ENCODE measurements at regions not wholly inside any gene's neighbourhood (a gene's known extent, or its start where the extent isn't known, plus 50 kb on each side); places are given as distances from the start of the nearest gene placed in this dataset.

- no peak overlapping the region for H3K27ac Mint-ChIP-seq
- peaks cover 10% of the 10 kb centered on the region for H3K4me1 Mint-ChIP-seq
- TF ChIP-seq CTCF (IDR thresholded peaks at IDR 0.05), result no peak
- peaks cover 10% of the 10 kb centered on the region for H3K27me3 Mint-ChIP-seq (ENCODE audit: low read depth, poor library complexity)
- peaks cover under 1% of the 10 kb centered on the region for H3K36me3 Mint-ChIP-seq (ENCODE audit: low read depth)
- no peak for DNase-seq
- no peak overlapping the region for H3K4me3 Mint-ChIP-seq
- H3K9me3 Mint-ChIP-seq, result peaks cover 12% of the 10 kb centered on the region
Observed at GRCh38 chr3:189513281-189514117, 117.7 kb upstream of the TP63 start.

DNA sequence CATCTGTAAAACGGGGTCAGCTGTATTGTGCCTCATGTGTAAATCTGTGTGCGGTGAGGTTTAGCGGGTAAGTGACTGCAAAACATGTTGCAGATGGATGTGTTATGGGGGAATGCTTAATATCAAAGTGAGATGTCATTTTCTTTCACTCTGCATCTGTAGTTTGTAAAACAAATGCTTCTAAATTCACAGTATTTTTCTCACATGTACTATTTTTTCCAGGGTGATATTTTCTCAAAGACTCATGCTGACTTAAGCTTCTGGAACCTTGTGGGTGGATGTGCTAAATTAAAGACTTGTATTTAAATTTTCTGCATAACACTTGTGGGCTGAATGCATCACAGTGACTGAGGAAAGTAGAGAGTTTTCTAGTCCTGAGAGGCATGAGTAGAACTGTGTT is 115.2 kb upstream of the TP63 start:
- H3K27ac Mint-ChIP-seq, result no peak overlapping the region
- no peak overlapping the region for H3K4me3 Mint-ChIP-seq
- peaks cover 26% of the 10 kb centered on the region for H3K9me3 Mint-ChIP-seq
- H3K27me3 Mint-ChIP-seq (ENCODE audit: low read depth, poor library complexity), result peaks cover 7% of the 10 kb centered on the region
- H3K36me3 Mint-ChIP-seq (ENCODE audit: low read depth), result peaks cover 12% of the 10 kb centered on the region
- no peak for DNase-seq
- no peak for TF ChIP-seq CTCF (IDR thresholded peaks at IDR 0.05)
- no peaks in the 10 kb centered on the region for H3K4me1 Mint-ChIP-seq

DNA sequence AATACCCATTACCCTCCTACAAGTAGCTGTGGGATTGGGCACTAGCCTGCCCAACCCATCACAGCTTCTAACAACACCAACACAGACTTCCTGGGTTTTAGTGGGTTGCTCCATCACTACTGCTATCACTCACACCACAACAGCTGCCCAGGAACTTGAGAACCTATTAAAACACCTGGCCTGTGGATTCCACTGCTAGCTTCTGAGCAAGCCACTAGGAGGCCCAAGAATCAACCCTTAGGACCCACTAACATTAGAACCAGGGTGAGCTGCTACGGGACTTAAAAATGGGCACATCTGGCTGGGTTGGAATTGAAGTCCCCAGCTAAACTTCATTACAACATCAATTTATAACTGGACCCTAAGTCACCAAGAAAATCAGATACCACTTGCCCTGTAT is 113.2 kb upstream of the TP63 start:
- no peaks in the 10 kb centered on the region for H3K4me1 Mint-ChIP-seq
- no peak for DNase-seq
- TF ChIP-seq CTCF (IDR thresholded peaks at IDR 0.05), result no peak
- H3K4me3 Mint-ChIP-seq, result no peak overlapping the region
- no peaks in the 10 kb centered on the region for H3K27me3 Mint-ChIP-seq (ENCODE audit: low read depth, poor library complexity)
- no peak overlapping the region for H3K27ac Mint-ChIP-seq
- H3K36me3 Mint-ChIP-seq (ENCODE audit: low read depth), result peaks cover 12% of the 10 kb centered on the region
- H3K9me3 Mint-ChIP-seq, result peaks cover 26% of the 10 kb centered on the region

GRCh38 chr3:189519458-189519857 is 111.7 kb upstream of the TP63 start:
- H3K9me3 Mint-ChIP-seq, result peaks cover 26% of the 10 kb centered on the region
- peaks cover 12% of the 10 kb centered on the region for H3K36me3 Mint-ChIP-seq (ENCODE audit: low read depth)
- no peak for DNase-seq

DNA sequence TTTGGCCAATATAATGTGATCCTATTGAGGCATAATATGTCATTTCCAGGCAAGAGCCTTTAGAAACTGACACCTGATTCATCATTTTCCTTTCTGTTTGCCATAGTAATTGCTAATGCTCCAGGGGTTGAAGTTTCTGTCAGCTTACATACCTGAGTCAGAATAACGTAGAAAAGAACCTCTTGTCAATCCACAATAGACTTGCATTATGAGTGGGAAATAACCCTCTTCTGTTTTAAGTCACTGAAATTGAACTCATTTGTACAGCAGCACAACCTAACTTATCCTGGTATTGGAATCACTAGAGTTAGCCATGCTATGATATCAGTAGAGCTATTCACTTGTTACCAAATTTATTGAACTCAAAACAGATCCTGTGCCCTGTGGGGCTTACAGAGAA is 101.7 kb upstream of the TP63 start:
- Mint-ChIP-seq H3K4me1 (no peaks in the 10 kb centered on the region), H3K36me3 (ENCODE audit: low read depth) (no peaks in the 10 kb centered on the region), H3K9me3 (peaks cover 8% of the 10 kb centered on the region), H3K4me3 (no peak overlapping the region), H3K27ac (no peak overlapping the region), H3K27me3 (ENCODE audit: low read depth, poor library complexity) (no peaks in the 10 kb centered on the region)
- no peak for DNase-seq
- no peak for TF ChIP-seq CTCF (IDR thresholded peaks at IDR 0.05)

More at GRCh38 chr3:189519458-189519857, 111.7 kb upstream of the TP63 start:
- H3K4me1 Mint-ChIP-seq, result no peaks in the 10 kb centered on the region
- no peak overlapping the region for H3K27ac Mint-ChIP-seq
- no peak overlapping the region for H3K4me3 Mint-ChIP-seq
- H3K27me3 Mint-ChIP-seq (ENCODE audit: low read depth, poor library complexity), result no peaks in the 10 kb centered on the region
- TF ChIP-seq CTCF (IDR thresholded peaks at IDR 0.05), result no peak

Data from nephron progenitor cell (in vitro differentiated cells).